Adrenal gland (tissue), 9 donors: ENCODE measurements at regions not wholly inside any gene's neighbourhood (a gene's known extent, or its start where the extent isn't known, plus 50 kb on each side); places are given as distances from the start of the nearest gene placed in this dataset.

ENCODE experiments used
- DNase-seq, 7 donors: peaks; one replicate each; pipeline ENCODE4 v3.0.0-alpha.2; 2019 to 2020
- H3K27ac ChIP-seq, 5 donors: fragments of 200-600 bp; sonication (generic) in 4 of 5; 1 replicate in 3 of 5; 2 replicates in 2 of 5; pipeline versions ENCODE4 v1.5.1 to v1.8.0; 2016 to 2020; ENCODE audit warnings: mild to moderate bottlenecking in 1 of 5
- H3K27me3 ChIP-seq: fragments of 200-600 bp; 2 replicates; pipeline ENCODE4 v1.8.0; 2021
- H3K36me3 ChIP-seq, 2 donors: fragments of 200-600 bp; replicated peaks in 1 of 2; 1 replicate in 1 of 2; 2 replicates in 1 of 2; pipeline versions ENCODE4 v1.5.1 to v1.8.0; 2018 to 2022
- H3K4me1 ChIP-seq, 2 donors: fragments of 200-600 bp; replicated peaks in 1 of 2; 1 replicate in 1 of 2; 2 replicates in 1 of 2; pipeline versions ENCODE4 v1.5.1 to v1.8.0; 2018 to 2021
- H3K4me3 ChIP-seq, 4 donors: fragments of 200-600 bp; sonication (generic) in 3 of 4; one replicate each; pipeline ENCODE4 v1.5.1; 2016 to 2018
- H3K9me3 ChIP-seq, 3 donors: fragments of 200-600 bp; sonication (generic) in 1 of 3; replicated peaks in 1 of 3; 1 replicate in 2 of 3; 2 replicates in 1 of 3; pipeline versions ENCODE4 v1.5.1 to v1.8.0; 2016 to 2021
- CTCF ChIP-seq, 6 experiments: fragments of 450-650 bp in 4 of 6; fragments of 200-600 bp in 2 of 6; sonication (generic) in 1 of 6; IDR thresholded peaks; 1 replicate in 5 of 6; 2 replicates in 1 of 6; pipeline versions ENCODE4 v1.5.1 to v1.8.0; 2016 to 2021; ENCODE audit warnings: antibody characterized with exemption in 6 of 6, mild to moderate bottlenecking in 2 of 6, moderate library complexity in 1 of 6
- POLR2A ChIP-seq, 2 donors: fragments of 450-650 bp; IDR thresholded peaks; one replicate each; pipeline ENCODE4 v1.6.1; 2017; ENCODE audit warnings: antibody characterized with exemption in 2 of 2, mild to moderate bottlenecking in 2 of 2, moderate library complexity in 1 of 2
- WGBS, 4 donors: extraction: QIAGEN DNeasy Blood & Tissue Kit in 2 of 4; methylation state at CpG; one replicate each; pipeline versions ENCODE4 v1.1.5 to v1.1.7; 2013 to 2017; 5-methylcytosine and 5-hydroxymethylcytosine counted together
- intact Hi-C, 2 donors: fragments of 100-400 bp; cut with DNase I; formaldehyde crosslinking; loops; one replicate each; pipeline versions ENCODE4 v1.14.1 to v1.15.0; 2022 to 2023
- donor health status: healthy with polysubstance abuse.
- donor health status: Bipolar disorder and iron deficiency.
- donor health status: DM: yes; HTN: yes; CAD: no.
- donor health status: DM: no; HTN: no; CAD: no.
- donor health status: DM: no; HTN: no; CAD: no.

GRCh38 chr2:64371727-64372126, 82.2 kb upstream of the LGALSL start:
- Histone ChIP-seq H3K27ac (no peak overlapping the region), H3K9me3 (no peaks in the 10 kb centered on the region), H3K36me3 (no peaks in the 10 kb centered on the region), H3K4me3 (no peak overlapping the region), H3K4me1 (no peaks in the 10 kb centered on the region), H3K27me3 (no peaks in the 10 kb centered on the region)
- no peak for TF ChIP-seq CTCF (IDR thresholded peaks at IDR 0.05)
- no peak for TF ChIP-seq POLR2A (IDR thresholded peaks at IDR 0.05)
- WGBS, 4 donors, result 90 to 98% (median 93%) methylated on average over 2 of the region's 2 CpGs
- intact Hi-C loops, result no loop called here
- DNase-seq, result peak in 1 of 7 donors; percentile 2

- no peaks in the 10 kb centered on the region for H3K36me3 ChIP-seq
- DNase-seq, result peak; percentile 84 to 89 (median 86)
- H3K9me3 ChIP-seq, result no peaks in the 10 kb centered on the region
- no peaks in the 10 kb centered on the region for H3K27me3 ChIP-seq
- TF ChIP-seq CTCF (IDR thresholded peaks at IDR 0.05) (no peak), POLR2A (IDR thresholded peaks at IDR 0.05) (no peak)
- 34 to 45% (median 40%) methylated on average over 4 of the region's 4 CpGs for WGBS, 4 donors
- H3K4me3 ChIP-seq, result no peak overlapping the region
- intact Hi-C loops, result no loop called here
- no peaks in the 10 kb centered on the region for H3K4me1 ChIP-seq
- no peak overlapping the region for H3K27ac ChIP-seq
These were observed 79.3 kb upstream of the LGALSL start for GRCh38 chr2:64374686-64375085.

- no peak overlapping the region for H3K4me3 ChIP-seq
- no peaks in the 10 kb centered on the region for H3K9me3 ChIP-seq
- TF ChIP-seq CTCF (IDR thresholded peaks at IDR 0.05) (no peak), POLR2A (IDR thresholded peaks at IDR 0.05) (no peak)
- H3K27me3 ChIP-seq, result no peaks in the 10 kb centered on the region
- H3K4me1 ChIP-seq, result no peaks in the 10 kb centered on the region
- H3K36me3 ChIP-seq, result no peaks in the 10 kb centered on the region
- WGBS, 4 donors, result 83 to 100% (median 89%) methylated on average over 5 of the region's 5 CpGs
- DNase-seq, result peak in 1 of 7 donors; percentile 4
- no peak overlapping the region for H3K27ac ChIP-seq
- intact Hi-C loops, result no loop called here
These were observed 77.0 kb upstream of the LGALSL start for GRCh38 chr2:64376926-64377325.

- 78 to 89% (median 84%) methylated on average over 6 to 7 of the region's 7 CpGs for WGBS, 4 donors
- intact Hi-C loops, result no loop called here
- no peaks in the 10 kb centered on the region for H3K27me3 ChIP-seq
- H3K36me3 ChIP-seq, result no peaks in the 10 kb centered on the region
- H3K27ac ChIP-seq, result no peak overlapping the region
- H3K9me3 ChIP-seq, result peaks cover 0 to 4% (median 0%) of the 10 kb centered on the region in 3 donors
- no peak overlapping the region for H3K4me3 ChIP-seq
- DNase-seq, result peak in 2 of 7 donors; percentile 4 to 39
- no peaks in the 10 kb centered on the region for H3K4me1 ChIP-seq
- TF ChIP-seq CTCF (IDR thresholded peaks at IDR 0.05) (no peak), POLR2A (IDR thresholded peaks at IDR 0.05) (no peak)
These were observed 74.8 kb upstream of the LGALSL start for GRCh38 chr2:64379186-64379585.
